B cell (primary cell): ENCODE measurements at regions not wholly inside any gene's neighbourhood (a gene's known extent, or its start where the extent isn't known, plus 50 kb on each side); places are given as distances from the start of the nearest gene placed in this dataset.

Experiments
- EZH2 ChIP-seq: IDR thresholded peaks from 2 replicates; pipeline ENCODE4 v1.6.1; 2012; ENCODE audit warnings: borderline replicate concordance, low read depth, mild to moderate bottlenecking, moderate library complexity, low read length; ENCODE audit not compliant: insufficient read depth, poor library complexity, severe bottlenecking
- TF ChIP-seq, protein P1 (sequence below): fragments of 200-600 bp; IDR thresholded peaks from one replicate; pipeline ENCODE4 v1.8.0; 2022; ENCODE audit warnings: antibody characterized with exemption, mild to moderate bottlenecking

DNA sequence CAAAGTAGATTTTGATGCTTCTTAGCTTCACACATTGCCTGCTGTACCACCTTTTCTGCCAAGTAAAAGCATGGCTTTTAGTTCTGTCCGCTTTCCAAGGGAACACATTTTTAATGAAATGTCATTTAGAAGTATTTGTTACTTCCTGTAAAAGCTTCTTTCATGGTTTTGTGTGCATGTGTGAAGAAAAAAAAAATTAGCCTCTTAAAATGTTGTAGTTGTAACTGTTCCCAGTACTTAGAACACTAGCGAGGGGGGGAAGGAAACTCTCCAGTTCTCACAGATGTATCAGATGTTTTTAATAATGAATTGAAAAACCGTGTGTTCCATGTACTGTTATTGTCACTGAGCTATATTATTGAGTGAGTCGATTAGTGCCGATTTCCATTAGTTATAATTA, 568.3 kb upstream of the ADGRL2 start:
- TF ChIP-seq EZH2: no peak
- TF ChIP-seq, protein P1, sequence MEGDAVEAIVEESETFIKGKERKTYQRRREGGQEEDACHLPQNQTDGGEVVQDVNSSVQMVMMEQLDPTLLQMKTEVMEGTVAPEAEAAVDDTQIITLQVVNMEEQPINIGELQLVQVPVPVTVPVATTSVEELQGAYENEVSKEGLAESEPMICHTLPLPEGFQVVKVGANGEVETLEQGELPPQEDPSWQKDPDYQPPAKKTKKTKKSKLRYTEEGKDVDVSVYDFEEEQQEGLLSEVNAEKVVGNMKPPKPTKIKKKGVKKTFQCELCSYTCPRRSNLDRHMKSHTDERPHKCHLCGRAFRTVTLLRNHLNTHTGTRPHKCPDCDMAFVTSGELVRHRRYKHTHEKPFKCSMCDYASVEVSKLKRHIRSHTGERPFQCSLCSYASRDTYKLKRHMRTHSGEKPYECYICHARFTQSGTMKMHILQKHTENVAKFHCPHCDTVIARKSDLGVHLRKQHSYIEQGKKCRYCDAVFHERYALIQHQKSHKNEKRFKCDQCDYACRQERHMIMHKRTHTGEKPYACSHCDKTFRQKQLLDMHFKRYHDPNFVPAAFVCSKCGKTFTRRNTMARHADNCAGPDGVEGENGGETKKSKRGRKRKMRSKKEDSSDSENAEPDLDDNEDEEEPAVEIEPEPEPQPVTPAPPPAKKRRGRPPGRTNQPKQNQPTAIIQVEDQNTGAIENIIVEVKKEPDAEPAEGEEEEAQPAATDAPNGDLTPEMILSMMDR: no peak
